Uterus (tissue), 2 donors: ENCODE measurements at regions not wholly inside any gene's neighbourhood (a gene's known extent, or its start where the extent isn't known, plus 50 kb on each side); places are given as distances from the start of the nearest gene placed in this dataset.

Experiments
- POLR2A ChIP-seq, 2 donors: fragments of 450-650 bp; IDR thresholded peaks; one replicate each; pipeline ENCODE4 v1.6.1; 2016; ENCODE audit warnings: antibody characterized with exemption in 2 of 2, mild to moderate bottlenecking in 1 of 2, moderate library complexity in 1 of 2
- TF ChIP-seq, protein P1 (sequence below), 4 experiments: fragments of 200-600 bp in 2 of 4; fragments of 450-650 bp in 2 of 4; sonication (generic) in 2 of 4; IDR thresholded peaks; one replicate each; pipeline ENCODE4 v1.5.1; 2016 to 2019; ENCODE audit warnings: antibody characterized with exemption in 4 of 4, mild to moderate bottlenecking in 2 of 4, moderate library complexity in 1 of 4

DNA sequence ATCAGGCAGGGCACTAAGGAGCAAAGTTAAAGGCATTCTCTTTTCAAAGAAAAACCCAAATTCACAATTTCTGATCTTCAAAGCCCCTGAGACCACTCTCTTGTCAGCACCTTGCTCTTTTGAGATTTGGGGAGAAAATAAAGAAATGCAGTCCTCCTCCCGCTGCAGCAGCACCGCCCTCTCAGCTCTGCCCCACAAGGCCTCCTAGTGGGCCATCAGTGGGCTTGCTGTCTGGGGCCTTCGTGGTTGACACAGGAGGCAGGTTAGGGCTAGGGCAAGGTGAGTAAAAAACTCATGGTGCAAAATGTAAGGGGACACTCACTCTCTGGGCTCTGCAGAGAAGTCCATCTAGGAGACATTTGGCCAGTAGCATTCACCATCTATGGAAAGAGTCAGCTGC lies 67.4 kb upstream of the CTTNBP2NL start:
- TF ChIP-seq, protein P1, sequence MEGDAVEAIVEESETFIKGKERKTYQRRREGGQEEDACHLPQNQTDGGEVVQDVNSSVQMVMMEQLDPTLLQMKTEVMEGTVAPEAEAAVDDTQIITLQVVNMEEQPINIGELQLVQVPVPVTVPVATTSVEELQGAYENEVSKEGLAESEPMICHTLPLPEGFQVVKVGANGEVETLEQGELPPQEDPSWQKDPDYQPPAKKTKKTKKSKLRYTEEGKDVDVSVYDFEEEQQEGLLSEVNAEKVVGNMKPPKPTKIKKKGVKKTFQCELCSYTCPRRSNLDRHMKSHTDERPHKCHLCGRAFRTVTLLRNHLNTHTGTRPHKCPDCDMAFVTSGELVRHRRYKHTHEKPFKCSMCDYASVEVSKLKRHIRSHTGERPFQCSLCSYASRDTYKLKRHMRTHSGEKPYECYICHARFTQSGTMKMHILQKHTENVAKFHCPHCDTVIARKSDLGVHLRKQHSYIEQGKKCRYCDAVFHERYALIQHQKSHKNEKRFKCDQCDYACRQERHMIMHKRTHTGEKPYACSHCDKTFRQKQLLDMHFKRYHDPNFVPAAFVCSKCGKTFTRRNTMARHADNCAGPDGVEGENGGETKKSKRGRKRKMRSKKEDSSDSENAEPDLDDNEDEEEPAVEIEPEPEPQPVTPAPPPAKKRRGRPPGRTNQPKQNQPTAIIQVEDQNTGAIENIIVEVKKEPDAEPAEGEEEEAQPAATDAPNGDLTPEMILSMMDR (IDR thresholded peaks at IDR 0.05): no peak
- no peak for TF ChIP-seq POLR2A (IDR thresholded peaks at IDR 0.05)
